ENCODE measurements at regions not wholly inside any gene's neighbourhood (a gene's known extent, or its start where the extent isn't known, plus 50 kb on each side); places are given as distances from the start of the nearest gene placed in this dataset.

DNA sequence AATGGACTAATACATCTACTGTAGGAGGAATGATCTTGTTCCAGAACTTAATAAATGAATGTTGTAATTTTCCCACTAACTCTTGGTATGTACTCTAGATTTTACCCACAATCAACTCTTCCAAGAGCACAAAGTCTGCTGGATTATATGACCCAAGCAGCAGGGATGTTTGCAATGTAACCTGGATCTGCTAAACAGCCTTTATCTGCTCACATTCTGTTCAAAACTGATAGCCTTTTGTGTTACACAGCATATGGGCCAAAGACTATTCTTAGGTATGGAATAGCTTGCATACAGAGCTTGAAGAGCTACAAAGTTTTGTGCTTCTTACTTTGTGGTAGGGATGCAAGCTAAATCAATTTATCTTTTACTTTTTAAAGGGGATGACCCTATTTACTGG lies 213.7 kb upstream of the DCN start:
- Histone ChIP-seq H3K27me3 (no peaks in the 10 kb centered on the region), H3K36me3 (no peaks in the 10 kb centered on the region), H3K4me3 (no peak overlapping the region), H3K27ac (no peak overlapping the region), H3K9me3 (no peaks in the 10 kb centered on the region), H3K4me1 (peaks cover 0 to 18% (median 2%) of the 10 kb centered on the region in 4 donors)
- TF ChIP-seq EP300 (IDR thresholded peaks at IDR 0.05; ENCODE audit: low read depth), result no peak
- TF ChIP-seq, protein P1, sequence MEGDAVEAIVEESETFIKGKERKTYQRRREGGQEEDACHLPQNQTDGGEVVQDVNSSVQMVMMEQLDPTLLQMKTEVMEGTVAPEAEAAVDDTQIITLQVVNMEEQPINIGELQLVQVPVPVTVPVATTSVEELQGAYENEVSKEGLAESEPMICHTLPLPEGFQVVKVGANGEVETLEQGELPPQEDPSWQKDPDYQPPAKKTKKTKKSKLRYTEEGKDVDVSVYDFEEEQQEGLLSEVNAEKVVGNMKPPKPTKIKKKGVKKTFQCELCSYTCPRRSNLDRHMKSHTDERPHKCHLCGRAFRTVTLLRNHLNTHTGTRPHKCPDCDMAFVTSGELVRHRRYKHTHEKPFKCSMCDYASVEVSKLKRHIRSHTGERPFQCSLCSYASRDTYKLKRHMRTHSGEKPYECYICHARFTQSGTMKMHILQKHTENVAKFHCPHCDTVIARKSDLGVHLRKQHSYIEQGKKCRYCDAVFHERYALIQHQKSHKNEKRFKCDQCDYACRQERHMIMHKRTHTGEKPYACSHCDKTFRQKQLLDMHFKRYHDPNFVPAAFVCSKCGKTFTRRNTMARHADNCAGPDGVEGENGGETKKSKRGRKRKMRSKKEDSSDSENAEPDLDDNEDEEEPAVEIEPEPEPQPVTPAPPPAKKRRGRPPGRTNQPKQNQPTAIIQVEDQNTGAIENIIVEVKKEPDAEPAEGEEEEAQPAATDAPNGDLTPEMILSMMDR (IDR thresholded peaks at IDR 0.05), result no peak
- TF ChIP-seq POLR2AphosphoS5 (IDR thresholded peaks at IDR 0.05), result no peak
- TF ChIP-seq POLR2A (IDR thresholded peaks at IDR 0.05), result no peak
- in situ Hi-C loops (cut with MboI; ENCODE audit: low pct_ligation_motif_present in 1 of 4, low pct_unique_long_range_greater_than_20kb in 1 of 4, low sequenced_read_pairs in 3 of 4) (loop anchor here (25.0 kb wide), 2 partner anchors 416 to 741 kb away; partner anchors contain the start of gene BTG1 (in 2 of the 4)), intact Hi-C loops (cut with DNase I; ENCODE audit: low total_unique reads) (no loop called here)
- DNase-seq, result no peak

DNA sequence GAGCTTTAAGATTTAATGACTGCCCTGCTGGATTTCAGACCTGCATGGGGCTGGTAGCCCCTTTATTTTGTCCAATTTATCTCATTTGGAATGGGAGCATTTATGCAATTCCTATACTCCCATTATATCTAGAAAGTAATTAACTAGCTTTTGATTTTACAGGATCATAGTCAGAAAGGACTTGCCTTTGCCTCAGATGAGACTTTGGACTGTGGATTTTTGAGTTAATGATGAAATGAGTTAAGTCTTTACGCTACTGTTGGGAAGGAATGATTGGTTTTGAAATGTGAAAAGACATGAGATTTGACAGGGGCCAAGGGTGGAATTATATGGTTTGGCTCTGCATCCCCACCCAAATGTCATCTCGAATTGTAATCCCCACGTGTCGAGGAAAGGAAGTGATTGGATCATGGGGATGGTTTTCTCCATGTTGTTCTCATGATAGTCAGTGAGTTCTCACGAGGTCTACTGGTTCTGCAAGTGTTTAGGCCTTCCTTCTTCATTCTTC lies 213.1 kb upstream of the DCN start:
- intact Hi-C loops (cut with DNase I; ENCODE audit: low total_unique reads), result no loop called here

DNA sequence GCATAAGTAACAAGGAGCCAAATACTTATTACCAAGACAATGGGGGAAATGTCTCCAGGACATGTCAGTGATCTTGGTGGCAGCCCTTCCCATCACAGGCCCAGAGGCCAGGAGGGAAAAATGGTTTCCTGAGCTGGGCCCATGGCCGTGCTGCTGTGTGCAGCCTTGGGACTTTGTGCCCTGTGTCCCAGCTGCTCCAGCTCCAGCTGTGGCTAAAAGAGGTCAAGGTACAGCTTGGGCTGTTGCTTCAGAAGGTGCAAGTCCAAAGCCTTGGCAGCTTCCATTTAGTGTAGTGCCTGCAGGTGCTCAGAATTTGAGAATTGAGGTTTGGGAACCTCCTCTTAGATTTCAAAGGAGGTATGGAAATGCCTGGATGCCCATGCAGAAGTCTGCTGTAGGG lies 212.3 kb upstream of the DCN start:
- Histone ChIP-seq H3K9me3 (peaks cover 0 to 4% of the 10 kb centered on the region in 2 donors), H3K36me3 (no peaks in the 10 kb centered on the region), H3K4me3 (no peak overlapping the region), H3K27me3 (no peaks in the 10 kb centered on the region), H3K27ac (no peak overlapping the region), H3K4me1 (peaks cover 0 to 9% (median 0%) of the 10 kb centered on the region in 4 donors)
- no peak for TF ChIP-seq EP300 (IDR thresholded peaks at IDR 0.05; ENCODE audit: low read depth)
- TF ChIP-seq, protein P1 (IDR thresholded peaks at IDR 0.05), result no peak
- TF ChIP-seq POLR2A (IDR thresholded peaks at IDR 0.05), result no peak
- no peak for TF ChIP-seq POLR2AphosphoS5 (IDR thresholded peaks at IDR 0.05)
- whole genome bisulfite sequencing, 2 donors (ENCODE audit: low coverage in 1 of 2), result 100% methylated on average over 1 of the region's 1 CpG; no CpG with 5 or more reads in 1 of the 2 donors
- no peak for DNase-seq
- intact Hi-C loops (cut with DNase I; ENCODE audit: low total_unique reads) (no loop called here), in situ Hi-C loops (cut with MboI; ENCODE audit: low pct_ligation_motif_present in 1 of 4, low pct_unique_long_range_greater_than_20kb in 1 of 4, low sequenced_read_pairs in 3 of 4) (loop anchor here (25.0 kb wide), 2 partner anchors 417 to 742 kb away; partner anchors contain the start of gene BTG1 (in 2 of the 4))

More for the DNA sequence above, 213.1 kb upstream of the DCN start:
- WGBS, 2 donors (ENCODE audit: low coverage in 1 of 2), result 66 to 100% methylated on average over 2 to 5 of the region's 5 CpGs
- TF ChIP-seq, protein P1 (IDR thresholded peaks at IDR 0.05), result no peak
- no peak for TF ChIP-seq EP300 (IDR thresholded peaks at IDR 0.05; ENCODE audit: low read depth)
- TF ChIP-seq POLR2A (IDR thresholded peaks at IDR 0.05), result no peak
- no peak for TF ChIP-seq POLR2AphosphoS5 (IDR thresholded peaks at IDR 0.05)
- Histone ChIP-seq H3K27ac (no peak overlapping the region), H3K27me3 (no peaks in the 10 kb centered on the region), H3K9me3 (peaks cover 0 to 2% of the 10 kb centered on the region in 2 donors), H3K4me1 (peaks cover 0 to 11% (median 1%) of the 10 kb centered on the region in 4 donors), H3K36me3 (no peaks in the 10 kb centered on the region), H3K4me3 (no peak overlapping the region)
- DNase-seq, result no peak
- in situ Hi-C loops (cut with MboI; ENCODE audit: low pct_ligation_motif_present in 1 of 4, low pct_unique_long_range_greater_than_20kb in 1 of 4, low sequenced_read_pairs in 3 of 4), result loop anchor here (25.0 kb wide), 2 partner anchors 417 to 742 kb away; partner anchors contain the start of gene BTG1 (in 2 of the 4)

DNA sequence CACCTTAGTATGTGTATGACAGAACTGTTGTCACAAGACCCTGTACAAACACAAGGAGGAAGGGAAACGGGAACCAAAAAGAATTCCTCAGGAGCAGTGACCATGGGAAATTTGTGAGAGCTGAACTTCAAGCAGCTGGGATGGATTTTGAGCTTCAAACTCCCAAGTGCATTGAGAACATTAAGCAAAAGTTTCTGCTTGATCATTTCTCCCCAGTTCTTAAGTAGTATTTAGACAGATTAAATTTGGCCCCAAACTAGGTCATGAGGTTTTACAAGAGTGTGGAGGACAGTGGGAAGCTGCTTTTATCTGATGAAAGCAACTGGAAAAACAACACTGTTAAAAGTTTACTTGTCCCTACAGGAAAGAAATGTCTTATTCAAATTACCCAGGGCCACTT lies 206.0 kb upstream of the DCN start:
- 33 to 48% methylated on average over 1 of the region's 1 CpG for WGBS, 2 donors (ENCODE audit: low coverage in 1 of 2)
- Histone ChIP-seq H3K4me1 (peaks cover 0 to 7% (median 0%) of the 10 kb centered on the region in 4 donors), H3K27me3 (no peaks in the 10 kb centered on the region), H3K9me3 (peaks cover 0 to 4% of the 10 kb centered on the region in 2 donors), H3K27ac (no peak overlapping the region), H3K36me3 (no peaks in the 10 kb centered on the region), H3K4me3 (no peak overlapping the region)
- DNase-seq, result no peak
- in situ Hi-C loops (cut with MboI; ENCODE audit: low pct_ligation_motif_present in 1 of 4, low pct_unique_long_range_greater_than_20kb in 1 of 4, low sequenced_read_pairs in 3 of 4) (loop anchor here (5.0 to 25.0 kb wide), 6 partner anchors 424 to 1256 kb away; partner anchors contain the start of gene BTG1 (in 3 of the 4)), intact Hi-C loops (cut with DNase I; ENCODE audit: low total_unique reads) (no loop called here)
- TF ChIP-seq EP300 (IDR thresholded peaks at IDR 0.05; ENCODE audit: low read depth) (no peak), POLR2A (IDR thresholded peaks at IDR 0.05) (no peak), POLR2AphosphoS5 (IDR thresholded peaks at IDR 0.05) (no peak)
- TF ChIP-seq, protein P1 (IDR thresholded peaks at IDR 0.05), result no peak
